ENCODE measurements at regions not wholly inside any gene's neighbourhood (a gene's known extent, or its start where the extent isn't known, plus 50 kb on each side); places are given as distances from the start of the nearest gene placed in this dataset.

GRCh38 chr6:156487877-156488276, 289.3 kb upstream of the ARID1B start:
- H3K27me3 ChIP-seq, result no peaks in the 10 kb centered on the region
- no peaks in the 10 kb centered on the region for H3K4me1 ChIP-seq
- no peak for DNase-seq
- no peaks in the 10 kb centered on the region for H3K9me3 ChIP-seq
- H3K4me3 ChIP-seq (ENCODE audit: low read depth, low read length), result no peak overlapping the region
- TF ChIP-seq CTCF (IDR thresholded peaks at IDR 0.05; ENCODE audit: low read depth, low read length), result no peak
- no peaks in the 10 kb centered on the region for H3K36me3 ChIP-seq

GRCh38 chr6:156485150-156485549, 292.0 kb upstream of the ARID1B start:
- Histone ChIP-seq H3K27me3 (no peaks in the 10 kb centered on the region), H3K9me3 (no peaks in the 10 kb centered on the region), H3K4me1 (no peaks in the 10 kb centered on the region), H3K4me3 (ENCODE audit: low read depth, low read length) (no peak overlapping the region), H3K36me3 (no peaks in the 10 kb centered on the region)
- no peak for DNase-seq
- TF ChIP-seq CTCF (IDR thresholded peaks at IDR 0.05; ENCODE audit: low read depth, low read length), result no peak

- Histone ChIP-seq H3K9me3 (no peaks in the 10 kb centered on the region), H3K4me3 (ENCODE audit: low read depth, low read length) (no peak overlapping the region), H3K36me3 (no peaks in the 10 kb centered on the region), H3K4me1 (no peaks in the 10 kb centered on the region), H3K27me3 (no peaks in the 10 kb centered on the region)
- no peak for DNase-seq
- TF ChIP-seq CTCF (IDR thresholded peaks at IDR 0.05; ENCODE audit: low read depth, low read length), result no peak
Measured at GRCh38 chr6:156474507-156475120, 302.6 kb upstream of the ARID1B start.

GRCh38 chr6:156471000-156471399, 306.2 kb upstream of the ARID1B start:
- DNase-seq, result no peak
- Histone ChIP-seq H3K9me3 (no peaks in the 10 kb centered on the region), H3K4me3 (ENCODE audit: low read depth, low read length) (no peak overlapping the region), H3K27me3 (no peaks in the 10 kb centered on the region), H3K36me3 (no peaks in the 10 kb centered on the region), H3K4me1 (no peaks in the 10 kb centered on the region)
- no peak for TF ChIP-seq CTCF (IDR thresholded peaks at IDR 0.05; ENCODE audit: low read depth, low read length)

GRCh38 chr6:156464100-156464878, 312.9 kb upstream of the ARID1B start:
- no peak for DNase-seq
- no peaks in the 10 kb centered on the region for H3K27me3 ChIP-seq
- H3K9me3 ChIP-seq, result no peaks in the 10 kb centered on the region
- no peaks in the 10 kb centered on the region for H3K36me3 ChIP-seq
- TF ChIP-seq CTCF (IDR thresholded peaks at IDR 0.05; ENCODE audit: low read depth, low read length), result no peak
- no peaks in the 10 kb centered on the region for H3K4me1 ChIP-seq
- no peak overlapping the region for H3K4me3 ChIP-seq (ENCODE audit: low read depth, low read length)

GRCh38 chr6:156461647-156462046, 315.5 kb upstream of the ARID1B start:
- TF ChIP-seq CTCF (IDR thresholded peaks at IDR 0.05; ENCODE audit: low read depth, low read length), result no peak
- Histone ChIP-seq H3K27me3 (no peaks in the 10 kb centered on the region), H3K9me3 (no peaks in the 10 kb centered on the region), H3K4me1 (no peaks in the 10 kb centered on the region), H3K4me3 (ENCODE audit: low read depth, low read length) (no peak overlapping the region), H3K36me3 (no peaks in the 10 kb centered on the region)
- DNase-seq, result no peak

Data from BE2C (cell line).